A673 (cell line): ENCODE measurements at regions not wholly inside any gene's neighbourhood (a gene's known extent, or its start where the extent isn't known, plus 50 kb on each side); places are given as distances from the start of the nearest gene placed in this dataset.

ENCODE experiments used
- BruUV-seq: library from RNA; stranded (reverse); fragments of 400-500 nt; replicated peaks from 2 replicates; lab custom pipeline; 2021; lab: Mats Ljungman, UMichigan
- CTCF ChIA-PET: fragments of 300-600 bp; sonication (Branson Sonifier 250); formaldehyde crosslinking; loops from one replicate; lab custom pipeline; 2022; ENCODE audit warnings: antibody characterized with exemption; lab: Charles Lee
- POLR2A ChIA-PET: fragments of 300-600 bp; sonication (Branson Sonifier 250); formaldehyde crosslinking; loops from one replicate; lab custom pipeline; 2022; ENCODE audit warnings: antibody characterized with exemption; ENCODE audit not compliant: low non-redundant PET; lab: Charles Lee
- DNase-seq: peaks from one replicate; pipeline ENCODE4 v3.0.0-alpha.2; 2015; ENCODE audit warnings: low spot score
- H3K27ac ChIP-seq: fragments of 200-600 bp; sonication (generic); 2 replicates; pipeline ENCODE4 v1.5.1; 2016; ENCODE audit warnings: mixed run types, low read depth, mild to moderate bottlenecking, mixed read lengths, antibody characterized with exemption, low read length; ENCODE audit not compliant: poor library complexity, severe bottlenecking
- H3K27me3 ChIP-seq: fragments of 200-600 bp; sonication (generic); replicated peaks from 2 replicates; pipeline ENCODE4 v1.6.1; 2017; ENCODE audit warnings: mixed run types, low read depth, mild to moderate bottlenecking, mixed read lengths, antibody characterized with exemption, low read length; ENCODE audit not compliant: insufficient read depth, poor library complexity
- H3K36me3 ChIP-seq: fragments of 200-600 bp; sonication (generic); 2 replicates; pipeline ENCODE4 v1.6.1; 2016; ENCODE audit warnings: mixed run types, mild to moderate bottlenecking, mixed read lengths, antibody characterized with exemption, low read length; ENCODE audit not compliant: insufficient read depth, poor library complexity, severe bottlenecking
- H3K4me1 ChIP-seq: fragments of 200-600 bp; sonication (generic); 2 replicates; pipeline ENCODE4 v1.6.1; 2017; ENCODE audit warnings: mixed run types, mild to moderate bottlenecking, mixed read lengths, antibody characterized with exemption, low read length; ENCODE audit not compliant: insufficient read depth, poor library complexity, severe bottlenecking
- H3K4me3 ChIP-seq: fragments of 200-600 bp; sonication (generic); 2 replicates; pipeline ENCODE4 v1.5.1; 2016; ENCODE audit warnings: low read depth, mixed run types, mild to moderate bottlenecking, mixed read lengths, low read length; ENCODE audit not compliant: poor library complexity, severe bottlenecking
- H3K9me3 ChIP-seq: fragments of 200-600 bp; sonication (generic); 2 replicates; pipeline ENCODE4 v1.6.1; 2016; ENCODE audit warnings: mixed run types, low read depth, mild to moderate bottlenecking, mixed read lengths, antibody characterized with exemption, low read length; ENCODE audit not compliant: poor library complexity, severe bottlenecking
- CTCF ChIP-seq: fragments of 300-800, 200-600 bp; sonication (generic); conservative IDR thresholded peaks from 2 replicates; pipeline ENCODE4 v1.5.1; 2017; ENCODE audit warnings: low read depth, mild to moderate bottlenecking, antibody characterized with exemption, low read length, moderate library complexity, mixed read lengths
- EZH2 ChIP-seq: fragments of 200-600 bp; sonication (generic); IDR thresholded peaks from 2 replicates; pipeline ENCODE4 v1.6.1; 2017; ENCODE audit warnings: borderline replicate concordance, low read depth, mild to moderate bottlenecking, mixed read lengths, antibody characterized with exemption, low read length; ENCODE audit not compliant: poor library complexity, severe bottlenecking
- intact Hi-C: fragments of 100-400 bp; cut with micrococcal nuclease; formaldehyde crosslinking; loops from one replicate; pipeline ENCODE4 v1.10.0; 2022; ENCODE audit not compliant: unreplicated experiment

- H3K4me3 ChIP-seq: no peak overlapping the region
- DNase-seq: no peak
- no peaks in the 10 kb centered on the region for H3K9me3 ChIP-seq
- no peaks in the 10 kb centered on the region for H3K4me1 ChIP-seq
- H3K27ac ChIP-seq: no peak overlapping the region
- no peaks in the 10 kb centered on the region for H3K27me3 ChIP-seq
- H3K36me3 ChIP-seq: no peaks in the 10 kb centered on the region
- TF ChIP-seq CTCF (no peak), EZH2 (no peak)
- intact Hi-C loops: no loop called here
- ChIA-PET CTCF (no interaction called here), POLR2A (no interaction called here)
- no TSS peak for BruUV-seq
Observed at GRCh38 chr3:107289354-107289753, 87.9 kb upstream of the CCDC54 start.

- no peak overlapping the region for H3K27ac ChIP-seq
- BruUV-seq: no TSS peak
- no peaks in the 10 kb centered on the region for H3K4me1 ChIP-seq
- H3K27me3 ChIP-seq: no peaks in the 10 kb centered on the region
- TF ChIP-seq EZH2 (no peak), CTCF (no peak)
- CTCF ChIA-PET: no interaction called here
- no peaks in the 10 kb centered on the region for H3K36me3 ChIP-seq
- no peak overlapping the region for H3K4me3 ChIP-seq
- intact Hi-C loops: no loop called here
- POLR2A ChIA-PET: no interaction called here
- peaks cover 9% of the 10 kb centered on the region for H3K9me3 ChIP-seq
- no peak for DNase-seq
Observed at GRCh38 chr3:107294117-107294516, 83.1 kb upstream of the CCDC54 start.

- no peak for TF ChIP-seq CTCF
- TF ChIP-seq EZH2: no peak
- no peak overlapping the region for H3K4me3 ChIP-seq
- no peak overlapping the region for H3K27ac ChIP-seq
- POLR2A ChIA-PET: no interaction called here
- intact Hi-C loops: no loop called here
- no peaks in the 10 kb centered on the region for H3K36me3 ChIP-seq
- no TSS peak for BruUV-seq
- CTCF ChIA-PET: no interaction called here
- H3K27me3 ChIP-seq: no peaks in the 10 kb centered on the region
- DNase-seq: no peak
- H3K9me3 ChIP-seq: peaks cover 9% of the 10 kb centered on the region
- no peaks in the 10 kb centered on the region for H3K4me1 ChIP-seq
Observed at GRCh38 chr3:107297597-107297996, 79.6 kb upstream of the CCDC54 start.
